Erythroblast (primary cell): ENCODE measurements at regions not wholly inside any gene's neighbourhood (a gene's known extent, or its start where the extent isn't known, plus 50 kb on each side); places are given as distances from the start of the nearest gene placed in this dataset.
"Not testable (repeated sequence)": the region's sequence is repeated elsewhere in the genome, so short reads cannot be mapped to it uniquely, and the experiment has no call there.

Experiments used
- GATA1 ChIP-seq: IDR thresholded peaks from 2 replicates; pipeline ENCODE4 v1.6.1; 2011; ENCODE audit warnings: low read depth, mild to moderate bottlenecking, control low read depth, low read length, moderate library complexity
- POLR2A ChIP-seq: IDR thresholded peaks from 2 replicates; pipeline ENCODE4 v1.6.1; 2011; ENCODE audit warnings: mild to moderate bottlenecking, low read length

- TF ChIP-seq POLR2A, GATA1: not testable (repeated sequence)
These were observed 727.1 kb downstream of the TTLL7 start for GRCh38 chr1:83271834-83272233.
